HG03108 (cell line): ENCODE measurements at regions not wholly inside any gene's neighbourhood (a gene's known extent, or its start where the extent isn't known, plus 50 kb on each side); places are given as distances from the start of the nearest gene placed in this dataset.
"Not testable (repeated sequence)": the region's sequence is repeated elsewhere in the genome, so short reads cannot be mapped to it uniquely, and the experiment has no call there.

Source experiments
- ATAC-seq: cut with Tn5 transposase; IDR thresholded peaks from one replicate; pipeline ENCODE4 v1.9.1; 2021; ENCODE audit warnings: moderate library complexity; ENCODE audit not compliant: unreplicated experiment

GRCh38 chr4:134906404-134907023 is 704.9 kb upstream of the PABPC4L start:
- no peak for ATAC-seq

- ATAC-seq: no peak
Observed at GRCh38 chr4:134905061-134905460, 703.5 kb upstream of the PABPC4L start.

GRCh38 chr4:134888156-134888555 is 686.6 kb upstream of the PABPC4L start:
- no peak for ATAC-seq

GRCh38 chr4:134885436-134885835 is 683.8 kb upstream of the PABPC4L start:
- ATAC-seq: no peak

- ATAC-seq: no peak
Observed at GRCh38 chr4:134883831-134884449, 682.4 kb upstream of the PABPC4L start.

GRCh38 chr4:134879019-134879418 is 677.4 kb upstream of the PABPC4L start:
- no peak for ATAC-seq

GRCh38 chr4:134867027-134867426 is 665.4 kb upstream of the PABPC4L start:
- no peak for ATAC-seq

GRCh38 chr4:134865675-134866074 is 664.1 kb upstream of the PABPC4L start:
- ATAC-seq: no peak

- ATAC-seq: no peak
Observed at GRCh38 chr4:134862116-134862515, 660.5 kb upstream of the PABPC4L start.

- ATAC-seq: no peak
Observed at GRCh38 chr4:134848681-134849080, 647.1 kb upstream of the PABPC4L start.

GRCh38 chr4:134830741-134831140 is 629.2 kb upstream of the PABPC4L start:
- ATAC-seq: not testable (repeated sequence)

- no peak for ATAC-seq
Observed at GRCh38 chr4:134812611-134813010, 611.0 kb upstream of the PABPC4L start.

- ATAC-seq: no peak
Observed at GRCh38 chr4:134807231-134807745, 605.7 kb upstream of the PABPC4L start.

GRCh38 chr4:134798573-134798972 is 597.0 kb upstream of the PABPC4L start:
- ATAC-seq: no peak

- ATAC-seq: no peak
Observed at GRCh38 chr4:134787315-134787714, 585.7 kb upstream of the PABPC4L start.

GRCh38 chr4:134780244-134780643 is 578.7 kb upstream of the PABPC4L start:
- no peak for ATAC-seq

- no peak for ATAC-seq
Observed at GRCh38 chr4:134777606-134778005, 576.0 kb upstream of the PABPC4L start.

- no peak for ATAC-seq
Observed at GRCh38 chr4:134773497-134774000, 572.0 kb upstream of the PABPC4L start.

- ATAC-seq: no peak
Observed at GRCh38 chr4:134762053-134762452, 560.5 kb upstream of the PABPC4L start.

- no peak for ATAC-seq
Observed at GRCh38 chr4:134756421-134756820, 554.8 kb upstream of the PABPC4L start.

GRCh38 chr4:134754301-134755019 is 552.9 kb upstream of the PABPC4L start:
- ATAC-seq: no peak

GRCh38 chr4:134753390-134753789 is 551.8 kb upstream of the PABPC4L start:
- no peak for ATAC-seq
